ENCODE measurements at regions not wholly inside any gene's neighbourhood (a gene's known extent, or its start where the extent isn't known, plus 50 kb on each side); places are given as distances from the start of the nearest gene placed in this dataset.

DNA sequence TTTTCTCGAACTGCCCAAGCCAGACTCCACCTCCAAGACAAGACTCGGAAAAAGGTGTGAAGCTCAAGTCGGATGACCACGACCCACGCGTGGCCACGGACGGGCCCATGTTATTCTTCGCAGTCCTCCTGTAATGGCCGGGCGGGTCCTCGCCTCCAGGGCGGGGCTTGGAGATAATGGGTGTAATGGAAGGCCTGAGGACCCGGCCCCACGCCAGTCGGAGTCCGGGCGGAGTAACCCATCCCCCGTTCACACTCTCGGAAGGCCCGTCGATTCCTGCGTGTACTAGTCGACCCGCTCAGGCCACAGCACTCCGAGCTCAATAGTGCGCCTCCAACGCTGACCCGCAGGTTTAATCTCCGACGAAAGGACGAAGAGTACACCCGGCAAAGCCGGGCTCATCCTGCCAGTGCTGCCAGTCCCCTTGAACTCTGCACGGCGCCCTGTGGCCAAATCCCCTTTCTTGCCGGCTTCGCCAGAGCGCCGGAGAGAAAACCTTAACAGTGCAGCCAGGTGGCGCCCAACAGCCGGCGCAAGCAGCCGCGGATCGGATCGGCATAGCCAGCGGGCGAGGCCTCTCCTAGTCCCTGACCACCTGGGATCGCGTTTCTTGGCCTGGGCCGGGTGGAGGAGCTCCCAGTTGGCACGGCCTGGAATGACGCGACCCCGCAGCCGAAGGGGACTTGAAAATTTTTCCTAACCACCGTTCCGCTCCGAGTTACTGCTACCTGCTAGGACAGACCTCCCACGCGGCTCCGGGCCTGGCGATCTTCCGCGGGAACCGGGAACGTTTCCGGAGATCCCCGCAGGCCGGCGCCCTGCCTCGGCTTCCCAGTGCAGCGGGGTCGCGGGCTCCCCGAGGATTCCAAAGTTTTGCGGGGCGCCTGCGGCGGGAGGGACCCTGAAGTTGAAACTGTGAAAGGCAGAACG is 762.0 kb downstream of the KCNJ18 start:
- dilution Hi-C loops (cut with MboI; ENCODE audit: extremely low pct_ligation_motif_present, low sequenced_read_pairs) (no loop called here), intact Hi-C loops (cut with micrococcal nuclease) (no loop called here)
- Histone ChIP-seq H3K4me3 (replicated peaks in 1 of 3; ENCODE audit: insufficient read depth in 1 of 3, low read depth in 1 of 3, low read length in 3 of 3) (no peak overlapping the region), H3K4me2 (ENCODE audit: insufficient read depth, low read length) (no peak overlapping the region), H3K36me3 (ENCODE audit: control insufficient read depth in 2 of 2, extremely low read depth in 1 of 2, insufficient read depth in 2 of 2, low read length in 2 of 2) (no peaks in the 10 kb centered on the region), H3K27me3 (ENCODE audit: control insufficient read depth in 2 of 2, insufficient read depth in 2 of 2, low read length in 2 of 2) (no peaks in the 10 kb centered on the region), H3K9ac (replicated peaks; ENCODE audit: extremely low read depth, insufficient read depth, low read length) (no peak overlapping the region), H2AFZ (ENCODE audit: low read depth, low read length) (no peak overlapping the region), H3K9me3 (replicated peaks; ENCODE audit: control insufficient read depth, insufficient read depth, low read length) (no peaks in the 10 kb centered on the region), H4K20me1 (replicated peaks; ENCODE audit: control insufficient read depth, extremely low read depth, insufficient read depth, low read length) (no peaks in the 10 kb centered on the region), H3K27ac (ENCODE audit: insufficient read depth, low read depth, low read length) (no peak overlapping the region), H3K9me1 (replicated peaks; ENCODE audit: control insufficient read depth, extremely low read depth, insufficient read depth, low read length) (no peaks in the 10 kb centered on the region), H3K79me2 (ENCODE audit: control insufficient read depth, insufficient read depth, low read length) (no peaks in the 10 kb centered on the region), H3K4me1 (ENCODE audit: control insufficient read depth, extremely low read depth, insufficient read depth, low read length) (no peaks in the 10 kb centered on the region)
- POLR2A ChIA-PET: no interaction called here
- TF ChIP-seq POLR2AphosphoS5 (IDR thresholded peaks at IDR 0.05; ENCODE audit: insufficient read depth, low read depth, low read length) (no peak), CTCF (IDR thresholded peaks at IDR 0.05; ENCODE audit: extremely low read depth in 1 of 2, insufficient read depth in 1 of 2, low read depth in 1 of 2, low read length in 2 of 2) (no peak), FOS (IDR thresholded peaks at IDR 0.05; ENCODE audit: borderline replicate concordance, insufficient read depth, low read length) (no peak), MYC (IDR thresholded peaks at IDR 0.05; ENCODE audit: low read depth, low read length) (no peak), GATA2 (IDR thresholded peaks at IDR 0.05; ENCODE audit: insufficient read depth, insufficient read length, low read depth, low read length) (no peak), JUN (IDR thresholded peaks at IDR 0.05; ENCODE audit: borderline replicate concordance, insufficient read depth, insufficient read length, low read depth) (no peak), EZH2 (IDR thresholded peaks at IDR 0.05; ENCODE audit: borderline replicate concordance, low read depth, low read length, severe bottlenecking) (no peak), POLR2A (IDR thresholded peaks at IDR 0.05; ENCODE audit: low read depth, low read length) (no peak)
- TF ChIP-seq, protein P1, sequence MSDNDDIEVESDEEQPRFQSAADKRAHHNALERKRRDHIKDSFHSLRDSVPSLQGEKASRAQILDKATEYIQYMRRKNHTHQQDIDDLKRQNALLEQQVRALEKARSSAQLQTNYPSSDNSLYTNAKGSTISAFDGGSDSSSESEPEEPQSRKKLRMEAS (IDR thresholded peaks at IDR 0.05; ENCODE audit: insufficient read depth, insufficient read length): no peak
- FAIRE-seq (no peak), DNase-seq (ENCODE audit: low read depth, low spot score) (no peak)
- CTCF ChIA-PET: no interaction called here
- BruUV-seq (replicated peaks): no TSS peak
